MM.1S (cell line): ENCODE measurements at regions not wholly inside any gene's neighbourhood (a gene's known extent, or its start where the extent isn't known, plus 50 kb on each side); places are given as distances from the start of the nearest gene placed in this dataset.
A peak's percentile ranks its signal among the peaks of the same experiment; 100 is the strongest.

Experiments
- DNase-seq: peaks from one replicate; pipeline ENCODE4 v3.0.0-alpha.2; 2015
- H2AFZ ChIP-seq: fragments of 300-600 bp; sonication (generic); 2 replicates; pipeline ENCODE4 v1.6.0; 2016; ENCODE audit warnings: antibody characterized with exemption, low read length
- H3F3A ChIP-seq: fragments of 300-600 bp; sonication (generic); 2 replicates; pipeline ENCODE4 v1.6.1; 2016; ENCODE audit warnings: mild to moderate bottlenecking, antibody characterized with exemption, low read length, moderate library complexity, mixed read lengths; ENCODE audit not compliant: insufficient read depth
- H3K27ac ChIP-seq: fragments of 300-600 bp; sonication (generic); 2 replicates; pipeline ENCODE4 v1.5.1; 2016; ENCODE audit warnings: mild to moderate bottlenecking, low read length
- H3K27me3 ChIP-seq: fragments of 300-600 bp; sonication (generic); replicated peaks from 2 replicates; pipeline ENCODE4 v1.6.0; 2016; ENCODE audit warnings: low read length; ENCODE audit not compliant: insufficient read depth
- H3K36me3 ChIP-seq: fragments of 300-600 bp; sonication (generic); replicated peaks from 2 replicates; pipeline ENCODE4 v1.6.1; 2016; ENCODE audit warnings: mild to moderate bottlenecking, low read length, mixed read lengths; ENCODE audit not compliant: insufficient read depth
- H3K4me1 ChIP-seq: fragments of 300-600 bp; sonication (generic); 2 replicates; pipeline ENCODE4 v1.6.1; 2016; ENCODE audit warnings: low read length, mixed read lengths
- H3K4me2 ChIP-seq: fragments of 300-600 bp; sonication (generic); 2 replicates; pipeline ENCODE4 v1.6.0; 2016; ENCODE audit warnings: low read depth, low read length
- H3K4me3 ChIP-seq: fragments of 300-600 bp; sonication (generic); 2 replicates; pipeline ENCODE4 v1.5.1; 2016; ENCODE audit warnings: low read length, mixed read lengths
- H3K79me2 ChIP-seq: fragments of 300-600 bp; sonication (generic); 2 replicates; pipeline ENCODE4 v1.6.1; 2016; ENCODE audit warnings: mixed run types, low read length, mixed read lengths
- H3K9ac ChIP-seq: fragments of 300-600 bp; sonication (generic); 2 replicates; pipeline ENCODE4 v1.6.1; 2016; ENCODE audit warnings: low read length, mixed read lengths
- H3K9me2 ChIP-seq: fragments of 300-600 bp; sonication (generic); replicated peaks from 2 replicates; pipeline ENCODE4 v1.6.1; 2016; ENCODE audit warnings: mild to moderate bottlenecking, low read length, mixed read lengths; ENCODE audit not compliant: insufficient read depth
- H3K9me3 ChIP-seq: fragments of 300-600 bp; sonication (generic); replicated peaks from 2 replicates; pipeline ENCODE4 v1.6.1; 2016; ENCODE audit warnings: mild to moderate bottlenecking, low read length, mixed read lengths; ENCODE audit not compliant: insufficient read depth
- H4K20me1 ChIP-seq: fragments of 300-600 bp; sonication (generic); 2 replicates; pipeline ENCODE4 v1.6.1; 2016; ENCODE audit warnings: mild to moderate bottlenecking, low read length, moderate library complexity, mixed read lengths; ENCODE audit not compliant: insufficient read depth
- EZH2 ChIP-seq: fragments of 300-600 bp; sonication (generic); optimal IDR thresholded peaks from 2 replicates; pipeline ENCODE3; 2017; ENCODE audit warnings: low read depth, mild to moderate bottlenecking, antibody characterized with exemption, low read length, mixed read lengths
- EZH2phosphoT487 ChIP-seq: fragments of 300-600 bp; sonication (generic); IDR thresholded peaks from 2 replicates; pipeline ENCODE4 v1.6.1; 2018; ENCODE audit warnings: antibody characterized with exemption, low read length
- TF ChIP-seq, protein P1 (sequence below): fragments of 300-600 bp; sonication (generic); IDR thresholded peaks from 2 replicates; pipeline ENCODE4 v1.5.1; 2016; ENCODE audit warnings: antibody characterized with exemption, low read length, mixed read lengths

DNA sequence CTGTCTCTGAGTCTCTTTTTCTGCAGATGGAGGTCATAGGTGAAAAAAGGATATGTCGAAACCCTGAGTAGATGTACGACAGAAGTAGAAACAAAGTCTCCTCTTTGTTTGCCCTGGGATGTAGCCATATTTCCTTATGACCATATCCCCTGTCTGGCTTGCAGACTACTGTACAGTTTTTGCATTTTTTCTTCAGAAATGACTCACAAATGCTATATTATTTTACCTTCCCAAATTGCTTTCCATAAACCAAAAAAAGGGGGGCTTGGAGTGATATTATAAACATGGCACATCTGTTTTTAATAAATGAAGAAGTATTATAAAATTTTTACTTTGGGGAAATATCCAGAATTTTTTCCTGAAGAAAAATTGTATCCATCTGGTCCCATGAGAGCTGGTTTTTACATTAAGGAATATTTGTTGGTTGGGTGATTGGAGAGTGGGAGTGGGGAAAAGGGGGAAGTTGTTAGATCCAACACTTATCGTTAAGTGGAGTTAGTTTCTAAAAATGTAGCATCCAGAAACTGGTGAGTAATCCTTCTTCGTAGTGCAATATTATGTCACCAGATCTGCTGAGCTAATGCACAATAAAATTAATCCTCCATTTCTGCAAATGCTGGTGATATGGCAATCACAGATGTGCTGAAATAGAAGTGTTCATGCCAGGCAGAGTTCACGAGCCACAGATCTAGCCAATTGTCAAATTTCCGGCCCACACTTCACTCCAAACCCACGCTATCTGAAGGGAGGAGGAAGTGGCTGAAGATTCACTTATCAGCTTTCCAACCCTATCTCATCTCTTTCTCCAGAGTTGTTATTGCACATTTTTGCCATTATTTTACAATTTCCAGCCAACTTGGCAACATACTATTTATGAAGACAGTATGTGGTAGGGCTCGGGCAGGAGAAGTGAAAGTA is 313.6 kb upstream of the ATP11B start:
- Histone ChIP-seq H3K9ac (no peak overlapping the region), H3K27ac (no peak overlapping the region), H3K4me2 (no peak overlapping the region), H3K9me2 (no peaks in the 10 kb centered on the region), H3K4me1 (peaks cover 5% of the 10 kb centered on the region; the same call in 1 of the 2 replicates), H3F3A (peaks cover 8% of the 10 kb centered on the region), H2AFZ (no peak overlapping the region), H3K79me2 (no peaks in the 10 kb centered on the region), H3K27me3 (no peaks in the 10 kb centered on the region), H3K36me3 (no peaks in the 10 kb centered on the region), H4K20me1 (no peaks in the 10 kb centered on the region), H3K9me3 (no peaks in the 10 kb centered on the region), H3K4me3 (no peak overlapping the region)
- TF ChIP-seq EZH2phosphoT487, result no peak
- TF ChIP-seq, protein P1, sequence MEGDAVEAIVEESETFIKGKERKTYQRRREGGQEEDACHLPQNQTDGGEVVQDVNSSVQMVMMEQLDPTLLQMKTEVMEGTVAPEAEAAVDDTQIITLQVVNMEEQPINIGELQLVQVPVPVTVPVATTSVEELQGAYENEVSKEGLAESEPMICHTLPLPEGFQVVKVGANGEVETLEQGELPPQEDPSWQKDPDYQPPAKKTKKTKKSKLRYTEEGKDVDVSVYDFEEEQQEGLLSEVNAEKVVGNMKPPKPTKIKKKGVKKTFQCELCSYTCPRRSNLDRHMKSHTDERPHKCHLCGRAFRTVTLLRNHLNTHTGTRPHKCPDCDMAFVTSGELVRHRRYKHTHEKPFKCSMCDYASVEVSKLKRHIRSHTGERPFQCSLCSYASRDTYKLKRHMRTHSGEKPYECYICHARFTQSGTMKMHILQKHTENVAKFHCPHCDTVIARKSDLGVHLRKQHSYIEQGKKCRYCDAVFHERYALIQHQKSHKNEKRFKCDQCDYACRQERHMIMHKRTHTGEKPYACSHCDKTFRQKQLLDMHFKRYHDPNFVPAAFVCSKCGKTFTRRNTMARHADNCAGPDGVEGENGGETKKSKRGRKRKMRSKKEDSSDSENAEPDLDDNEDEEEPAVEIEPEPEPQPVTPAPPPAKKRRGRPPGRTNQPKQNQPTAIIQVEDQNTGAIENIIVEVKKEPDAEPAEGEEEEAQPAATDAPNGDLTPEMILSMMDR, result no peak
- TF ChIP-seq EZH2, result no peak
- DNase-seq, result no peak

DNA sequence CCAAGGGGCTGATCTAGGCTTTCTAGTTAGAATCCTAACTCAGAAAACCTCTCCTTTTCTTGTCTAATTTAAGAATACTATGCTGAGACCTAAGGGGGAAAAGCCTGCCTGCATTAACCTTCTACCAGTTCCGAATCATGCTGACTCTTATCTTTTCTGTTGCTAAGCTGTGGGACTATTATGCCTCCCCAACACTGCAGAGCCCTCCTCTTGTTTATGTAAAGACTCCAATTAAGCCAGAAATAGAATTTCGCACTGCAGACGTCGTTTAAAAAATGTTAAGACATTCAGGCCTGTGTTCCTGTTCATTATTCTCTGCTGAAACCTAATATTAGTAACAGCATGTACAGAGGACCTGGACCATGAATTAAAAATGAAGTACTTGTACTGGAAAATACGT is 310.6 kb upstream of the ATP11B start:
- Histone ChIP-seq H3K36me3 (no peaks in the 10 kb centered on the region), H2AFZ (no peak overlapping the region), H3K4me2 (no peak overlapping the region), H3F3A (peaks cover 13% of the 10 kb centered on the region), H3K27ac (no peak overlapping the region), H3K4me3 (no peak overlapping the region), H3K27me3 (no peaks in the 10 kb centered on the region), H3K79me2 (no peaks in the 10 kb centered on the region), H4K20me1 (no peaks in the 10 kb centered on the region), H3K4me1 (peaks cover 5% of the 10 kb centered on the region; the same call in 1 of the 2 replicates), H3K9me3 (no peaks in the 10 kb centered on the region), H3K9me2 (no peaks in the 10 kb centered on the region), H3K9ac (no peak overlapping the region)
- no peak for DNase-seq
- no peak for TF ChIP-seq EZH2
- no peak for TF ChIP-seq EZH2phosphoT487
- TF ChIP-seq, protein P1, result no peak

DNA sequence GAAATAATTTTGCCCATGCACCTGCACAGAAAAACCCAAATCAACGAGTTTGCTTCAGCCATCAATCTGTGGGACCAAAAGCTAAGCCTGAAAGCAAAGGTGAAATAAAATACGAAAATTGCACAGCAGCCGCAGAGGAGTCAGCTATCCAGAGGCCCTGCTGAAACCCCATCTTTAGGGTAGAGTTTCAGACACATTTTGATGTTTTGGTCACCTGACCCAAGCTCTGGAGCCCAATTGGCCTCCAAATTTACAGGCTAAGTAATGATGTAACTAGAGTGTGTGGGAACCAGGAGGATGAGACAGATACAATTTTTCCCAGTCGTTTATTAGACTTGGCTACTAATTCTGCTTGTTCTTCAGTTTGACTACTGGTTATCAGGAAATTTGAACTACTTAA is 308.6 kb upstream of the ATP11B start:
- Histone ChIP-seq H3K9ac (no peak overlapping the region), H3K9me3 (no peaks in the 10 kb centered on the region), H3K27ac (peak overlapping the region; percentile 3; the same call in 1 of the 2 replicates), H3K36me3 (no peaks in the 10 kb centered on the region), H2AFZ (no peak overlapping the region), H3K4me3 (peak overlapping the region; percentile 4; the same call in 1 of the 2 replicates), H3F3A (peaks cover 13% of the 10 kb centered on the region), H3K9me2 (no peaks in the 10 kb centered on the region), H3K4me1 (peaks cover 5% of the 10 kb centered on the region; the same call in 1 of the 2 replicates), H3K79me2 (no peaks in the 10 kb centered on the region), H3K4me2 (peak overlapping the region; percentile 39), H4K20me1 (no peaks in the 10 kb centered on the region), H3K27me3 (no peaks in the 10 kb centered on the region)
- peak; percentile 80 for DNase-seq
- TF ChIP-seq EZH2, result no peak

DNA sequence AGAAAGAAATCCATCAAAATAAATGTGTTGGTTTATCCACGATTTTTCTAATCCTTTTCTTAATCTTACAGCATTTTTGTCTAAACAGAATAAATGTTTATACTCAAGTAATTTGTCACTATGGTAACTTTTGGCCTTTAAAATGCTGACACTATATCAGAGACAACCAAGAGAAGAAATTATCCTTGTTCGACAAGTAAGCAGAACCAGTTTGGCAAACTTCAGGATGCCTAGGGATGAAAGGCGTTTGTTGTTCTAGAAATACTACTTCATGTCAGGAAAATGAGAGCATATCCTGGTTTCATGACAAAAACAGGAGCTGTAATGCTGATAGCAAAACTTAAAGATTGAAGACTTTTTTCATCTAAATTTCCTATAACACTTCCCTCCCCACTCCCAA is 308.0 kb upstream of the ATP11B start:
- no peaks in the 10 kb centered on the region for H3K36me3 ChIP-seq
- no peak overlapping the region for H3K27ac ChIP-seq
- H3K4me3 ChIP-seq, result no peak overlapping the region
- no peaks in the 10 kb centered on the region for H3K9me3 ChIP-seq
- H3K4me1 ChIP-seq, result peaks cover 5% of the 10 kb centered on the region; the same call in 1 of the 2 replicates
- no peak for TF ChIP-seq EZH2phosphoT487
- no peaks in the 10 kb centered on the region for H3K27me3 ChIP-seq
- H3K79me2 ChIP-seq, result no peaks in the 10 kb centered on the region
- no peak overlapping the region for H2AFZ ChIP-seq
- H3K9ac ChIP-seq, result no peak overlapping the region
- H4K20me1 ChIP-seq, result no peaks in the 10 kb centered on the region
- H3K9me2 ChIP-seq, result no peaks in the 10 kb centered on the region
- peaks cover 13% of the 10 kb centered on the region for H3F3A ChIP-seq
- no peak for DNase-seq
- 0 out of 2 replicates have a peak overlapping the region, but pooled peaks have one; percentile 39 for H3K4me2 ChIP-seq
